Activated CD8-positive, alpha-beta T cell treated with anti-CD3 and anti-CD28 coated beads, Interleukin-2, amount 10 ng/mL, durations not matched to agents 7 days and 5 days (primary cell): ENCODE measurements at regions not wholly inside any gene's neighbourhood (a gene's known extent, or its start where the extent isn't known, plus 50 kb on each side); places are given as distances from the start of the nearest gene placed in this dataset.
"Not testable (repeated sequence)": the region's sequence is repeated elsewhere in the genome, so short reads cannot be mapped to it uniquely, and the experiment has no call there.

Source experiments
- ATAC-seq: fragments of 150-1000 bp; cut with Tn5 transposase; one replicate; pipeline ENCODE4 v1.10.0; 2021; ENCODE audit warnings: moderate library complexity
- CTCF ChIA-PET: fragments of 350-600 bp; sonication (Branson Sonifier 250); formaldehyde crosslinking; loops from one replicate; lab custom pipeline; 2021; ENCODE audit warnings: antibody characterized with exemption; lab: Charles Lee
- POLR2A ChIA-PET: fragments of 350-600 bp; sonication (Branson Sonifier 250); formaldehyde crosslinking; loops from one replicate; lab custom pipeline; 2021; ENCODE audit warnings: antibody characterized with exemption; lab: Charles Lee
- DNase-seq: peaks from one replicate; pipeline ENCODE4 v3.0.0-alpha.2; 2020
- H3K27ac Mint-ChIP-seq: one replicate; pipeline ENCODE4 v1.8.0; 2021; ENCODE audit warnings: mild to moderate bottlenecking, mixed read lengths
- H3K27me3 Mint-ChIP-seq: one replicate; pipeline ENCODE4 v1.8.0; 2021; ENCODE audit warnings: low read depth, mixed read lengths
- H3K36me3 Mint-ChIP-seq: one replicate; pipeline ENCODE4 v1.8.0; 2021; ENCODE audit warnings: low read depth, mixed read lengths
- H3K4me1 Mint-ChIP-seq: one replicate; pipeline ENCODE4 v1.8.0; 2021; ENCODE audit warnings: low read depth, mixed read lengths
- H3K4me3 Mint-ChIP-seq: one replicate; pipeline ENCODE4 v1.8.0; 2021; ENCODE audit warnings: mild to moderate bottlenecking, mixed read lengths
- H3K9me3 Mint-ChIP-seq: one replicate; pipeline ENCODE4 v1.8.0; 2022; ENCODE audit warnings: mixed read lengths; ENCODE audit not compliant: insufficient read depth

DNA sequence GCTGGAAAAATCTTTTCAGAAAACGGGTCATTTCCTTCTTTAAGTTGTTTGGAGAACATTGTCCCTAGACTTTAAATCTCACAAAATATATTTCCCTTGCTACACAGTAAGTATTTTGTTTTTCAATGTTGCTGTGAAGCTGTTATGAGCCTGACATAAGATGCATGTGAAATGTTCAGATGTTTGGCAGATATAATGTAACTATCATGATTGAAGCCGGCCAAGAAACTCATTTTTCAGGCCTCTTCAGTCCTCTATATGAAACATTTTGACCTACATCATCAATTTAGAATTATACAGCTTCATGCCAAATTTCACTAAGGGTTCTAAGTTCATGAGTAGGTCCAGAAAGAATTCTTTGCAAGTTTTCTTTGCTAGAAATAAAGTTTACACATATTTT is 133.8 kb downstream of the JRKL start:
- Mint-ChIP-seq H3K4me1 (no peaks in the 10 kb centered on the region), H3K27ac (no peak overlapping the region), H3K9me3 (no peaks in the 10 kb centered on the region), H3K4me3 (no peak overlapping the region), H3K27me3 (no peaks in the 10 kb centered on the region), H3K36me3 (no peaks in the 10 kb centered on the region)
- ChIA-PET POLR2A (no interaction called here), CTCF (interaction anchor here (0.9 kb wide), 1 partner anchor 59 kb away, joined by 3 read pairs; no protein-coding TSS in a partner anchor)
- DNase-seq = no peak
- ATAC-seq = no peak

DNA sequence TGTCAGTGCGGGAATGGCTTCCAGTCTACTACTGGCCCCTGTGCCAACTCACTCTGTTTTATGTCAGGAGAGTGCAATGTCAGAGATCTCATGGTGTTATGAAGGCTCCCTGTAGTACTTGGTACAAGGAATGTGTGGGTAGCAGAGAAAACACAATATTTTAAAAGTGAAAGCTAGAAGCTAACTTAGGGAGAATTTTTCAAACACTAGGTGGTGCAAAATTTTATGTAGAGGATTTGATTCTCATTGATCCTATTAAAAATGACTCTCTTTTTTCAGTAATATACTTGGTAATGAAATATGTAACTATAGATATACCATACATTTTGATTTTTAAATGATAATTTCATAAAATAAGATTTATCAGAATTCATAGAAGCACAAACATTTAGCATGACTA is 134.7 kb downstream of the JRKL start:
- no peak for DNase-seq
- H3K36me3 Mint-ChIP-seq = no peaks in the 10 kb centered on the region
- CTCF ChIA-PET = interaction anchor here (0.9 kb wide), 1 partner anchor 60 kb away, joined by 3 read pairs; no protein-coding TSS in a partner anchor
- no peak for ATAC-seq
- no peak overlapping the region for H3K4me3 Mint-ChIP-seq
- POLR2A ChIA-PET = no interaction called here
- H3K9me3 Mint-ChIP-seq = no peaks in the 10 kb centered on the region
- no peaks in the 10 kb centered on the region for H3K27me3 Mint-ChIP-seq
- H3K27ac Mint-ChIP-seq = no peak overlapping the region
- no peaks in the 10 kb centered on the region for H3K4me1 Mint-ChIP-seq

DNA sequence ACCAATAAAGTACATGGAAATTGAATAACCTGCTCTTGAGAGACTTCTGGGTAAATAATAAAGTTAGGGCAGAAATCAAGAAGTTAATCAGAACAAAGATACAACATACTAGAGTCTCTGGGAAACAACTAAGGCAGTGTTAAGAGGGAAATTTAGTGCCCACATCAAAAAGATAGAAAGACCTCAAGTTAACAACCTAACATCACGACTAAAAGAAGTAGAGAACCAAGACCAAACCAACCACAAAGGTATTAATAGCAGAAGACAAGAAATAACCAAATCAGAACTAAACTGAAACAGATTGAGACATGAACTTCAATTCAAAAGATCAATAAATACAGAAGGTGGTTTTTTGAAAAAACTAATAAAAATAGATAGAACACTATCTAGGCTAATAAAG is 140.7 kb downstream of the JRKL start:
- POLR2A ChIA-PET = no interaction called here
- Mint-ChIP-seq H3K27me3 (no peaks in the 10 kb centered on the region), H3K4me1 (no peaks in the 10 kb centered on the region), H3K9me3 (no peaks in the 10 kb centered on the region), H3K4me3 (no peak overlapping the region), H3K27ac (no peak overlapping the region), H3K36me3 (no peaks in the 10 kb centered on the region)
- CTCF ChIA-PET = no interaction called here
- ATAC-seq (no peak), DNase-seq (no peak)

DNA sequence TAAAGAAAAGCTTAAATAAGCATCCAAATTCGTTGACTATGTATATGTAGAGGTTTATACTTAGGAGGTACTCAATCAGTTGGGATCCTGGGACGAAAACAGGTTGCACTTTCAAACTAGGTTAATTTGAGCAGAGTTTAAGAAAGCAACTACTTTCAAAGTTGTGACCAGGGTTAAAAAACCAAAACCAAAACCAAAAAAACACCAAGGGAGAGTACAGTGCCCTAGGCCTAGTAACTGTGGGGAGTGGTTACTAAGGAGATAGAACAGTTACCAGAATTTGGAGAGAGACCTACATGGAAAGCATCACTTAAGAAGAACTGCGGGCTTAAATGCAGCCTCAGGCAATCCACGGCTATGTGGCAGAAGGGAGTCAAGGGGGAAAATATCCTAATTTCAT is 148.3 kb downstream of the JRKL start:
- H3K27me3 Mint-ChIP-seq = no peaks in the 10 kb centered on the region
- no peak for DNase-seq
- no peaks in the 10 kb centered on the region for H3K4me1 Mint-ChIP-seq
- no peak for ATAC-seq
- POLR2A ChIA-PET = no interaction called here
- CTCF ChIA-PET = no interaction called here
- H3K4me3 Mint-ChIP-seq = no peak overlapping the region
- H3K27ac Mint-ChIP-seq = no peak overlapping the region
- no peaks in the 10 kb centered on the region for H3K36me3 Mint-ChIP-seq
- no peaks in the 10 kb centered on the region for H3K9me3 Mint-ChIP-seq

DNA sequence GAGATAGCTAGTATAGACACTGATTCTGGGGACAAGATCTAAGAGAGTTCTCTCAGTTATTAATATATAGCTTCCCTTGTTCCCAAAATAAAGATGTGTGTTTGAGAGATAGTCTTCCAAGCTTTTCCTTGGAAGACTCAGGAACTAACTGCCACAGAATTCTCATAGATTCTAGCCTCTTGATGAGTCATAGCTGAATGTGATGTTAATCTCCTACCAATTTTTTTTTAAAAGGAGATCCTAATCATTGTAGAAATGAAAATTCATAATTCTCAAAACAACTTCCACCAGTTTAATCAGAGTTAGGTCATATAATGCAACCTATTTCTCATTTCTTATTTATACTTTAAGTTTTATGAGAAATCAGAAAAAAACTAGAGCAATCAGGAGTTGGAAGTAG is 148.8 kb downstream of the JRKL start:
- Mint-ChIP-seq H3K4me3 (no peak overlapping the region), H3K27me3 (no peaks in the 10 kb centered on the region), H3K36me3 (no peaks in the 10 kb centered on the region), H3K4me1 (no peaks in the 10 kb centered on the region), H3K27ac (no peak overlapping the region), H3K9me3 (no peaks in the 10 kb centered on the region)
- DNase-seq = no peak
- POLR2A ChIA-PET = no interaction called here
- CTCF ChIA-PET = no interaction called here
- ATAC-seq = no peak

DNA sequence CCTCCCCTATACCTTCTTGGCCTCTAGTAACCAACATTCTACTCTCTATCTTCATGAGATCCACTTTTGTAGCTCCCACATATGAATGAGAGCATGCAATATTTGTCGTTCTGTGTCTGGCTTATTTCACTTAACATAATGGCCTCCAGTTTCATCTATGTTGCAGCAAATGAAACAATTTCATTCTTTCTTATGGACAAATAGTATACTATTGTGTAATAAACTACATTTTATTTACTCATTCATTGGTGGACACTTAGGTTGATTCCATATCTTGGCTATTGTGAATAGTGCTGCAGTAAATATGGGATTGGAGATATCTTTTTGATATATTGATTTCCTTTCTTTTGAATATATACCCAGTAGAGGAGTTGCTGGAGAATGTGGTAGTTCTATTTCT is 151.1 kb downstream of the JRKL start:
- H3K36me3 Mint-ChIP-seq = no peaks in the 10 kb centered on the region
- no peaks in the 10 kb centered on the region for H3K9me3 Mint-ChIP-seq
- ATAC-seq = no peak
- CTCF ChIA-PET = no interaction called here
- POLR2A ChIA-PET = no interaction called here
- no peak overlapping the region for H3K4me3 Mint-ChIP-seq
- DNase-seq = no peak
- no peaks in the 10 kb centered on the region for H3K4me1 Mint-ChIP-seq
- H3K27ac Mint-ChIP-seq = no peak overlapping the region
- H3K27me3 Mint-ChIP-seq = no peaks in the 10 kb centered on the region

DNA sequence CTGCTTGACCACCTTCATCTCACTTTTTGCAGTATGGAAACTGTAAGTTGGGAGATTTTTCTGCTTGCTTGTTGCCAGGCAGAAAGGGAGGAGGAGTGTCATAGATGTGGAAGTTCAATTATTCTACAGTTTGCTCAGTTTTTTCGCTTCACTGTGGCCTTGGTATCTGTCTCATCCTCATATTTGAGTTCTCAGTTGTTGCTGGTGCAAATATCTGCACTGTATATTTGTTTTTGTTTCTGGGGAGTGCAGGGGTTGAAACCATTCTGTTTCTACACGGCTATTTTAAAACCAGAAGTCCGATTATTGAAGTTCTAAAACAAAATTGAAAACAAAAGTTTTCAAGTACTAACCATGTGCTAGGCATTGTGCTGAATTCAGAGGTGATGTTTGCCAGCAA is 153.4 kb downstream of the JRKL start:
- no peak overlapping the region for H3K27ac Mint-ChIP-seq
- CTCF ChIA-PET = no interaction called here
- DNase-seq (no peak), ATAC-seq (no peak)
- no peaks in the 10 kb centered on the region for H3K9me3 Mint-ChIP-seq
- no peaks in the 10 kb centered on the region for H3K36me3 Mint-ChIP-seq
- no peaks in the 10 kb centered on the region for H3K27me3 Mint-ChIP-seq
- POLR2A ChIA-PET = no interaction called here
- no peak overlapping the region for H3K4me3 Mint-ChIP-seq
- no peaks in the 10 kb centered on the region for H3K4me1 Mint-ChIP-seq

DNA sequence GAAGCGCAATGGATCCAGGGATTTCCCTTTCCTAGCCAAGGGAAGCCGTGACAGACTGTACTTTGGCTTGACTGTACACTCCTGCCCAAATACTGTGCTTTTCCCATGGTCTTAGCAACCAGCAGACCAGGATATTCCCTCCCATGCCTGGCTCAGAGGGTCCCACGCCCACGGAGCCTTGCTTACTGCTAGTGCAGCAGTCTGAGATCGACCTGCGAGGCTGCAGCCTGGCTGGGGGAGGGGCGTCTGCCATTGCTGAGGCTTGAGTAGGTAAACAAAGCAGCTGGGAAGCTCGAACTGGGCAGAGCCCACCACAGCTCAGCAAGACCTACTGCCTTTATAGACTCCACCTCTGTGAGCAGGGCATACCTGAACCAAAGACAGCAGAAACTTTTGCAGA is 155.4 kb downstream of the JRKL start:
- H3K4me1 Mint-ChIP-seq, H3K36me3 Mint-ChIP-seq, DNase-seq, ATAC-seq, H3K9me3 Mint-ChIP-seq, POLR2A ChIA-PET, H3K4me3 Mint-ChIP-seq, CTCF ChIA-PET, H3K27ac Mint-ChIP-seq, H3K27me3 Mint-ChIP-seq: not testable (repeated sequence)

DNA sequence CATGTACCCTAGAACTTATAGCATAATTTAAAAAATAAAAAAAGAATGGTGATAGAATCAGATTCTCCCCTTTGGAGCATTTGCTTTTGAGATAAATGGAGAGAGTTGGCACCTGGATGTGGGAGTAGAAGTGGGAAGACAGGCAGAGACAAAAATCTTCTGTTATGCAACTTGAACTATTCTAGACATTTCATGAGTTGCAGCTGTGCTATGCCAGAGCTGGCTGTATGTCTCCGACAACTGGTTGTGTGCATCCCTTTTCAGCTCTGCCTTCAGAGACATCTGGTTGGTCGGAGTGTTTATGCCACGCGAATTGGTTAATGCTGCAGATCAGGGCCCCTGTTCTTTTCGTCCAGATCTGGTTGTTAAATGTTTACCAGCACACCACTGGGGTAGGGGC is 161.3 kb downstream of the JRKL start:
- ATAC-seq (no peak), DNase-seq (no peak)
- Mint-ChIP-seq H3K27me3 (no peaks in the 10 kb centered on the region), H3K4me3 (no peak overlapping the region), H3K9me3 (no peaks in the 10 kb centered on the region), H3K4me1 (no peaks in the 10 kb centered on the region), H3K27ac (no peak overlapping the region), H3K36me3 (no peaks in the 10 kb centered on the region)
- ChIA-PET CTCF (no interaction called here), POLR2A (no interaction called here)

DNA sequence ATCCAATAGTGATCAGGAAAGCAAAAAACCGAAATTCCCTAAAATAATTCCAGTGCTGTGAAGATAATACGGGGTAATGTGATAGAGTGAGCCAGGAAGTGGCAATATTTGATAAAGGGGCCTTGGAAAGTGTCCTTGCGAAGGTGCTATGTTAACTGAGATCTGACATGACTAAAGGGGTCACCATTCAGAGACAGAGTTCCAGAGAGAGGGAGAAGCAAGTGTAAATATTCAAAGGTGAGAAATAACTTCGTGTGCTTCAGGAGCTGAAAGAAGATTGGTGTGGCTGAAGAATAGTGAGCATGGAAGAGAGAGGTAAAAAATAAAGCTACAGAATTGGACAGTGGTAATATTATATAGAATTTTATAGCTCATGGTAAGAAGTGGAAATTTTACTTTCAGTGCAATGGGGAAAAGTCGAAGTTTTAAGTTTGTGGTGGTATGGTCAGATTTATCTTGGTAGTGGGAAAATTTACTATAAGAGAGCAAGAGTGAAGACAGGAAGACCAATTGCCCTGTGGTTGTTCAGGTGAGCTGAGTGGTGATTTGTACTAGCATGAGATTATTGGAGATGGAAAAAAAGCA is 164.5 kb downstream of the JRKL start:
- no peaks in the 10 kb centered on the region for H3K9me3 Mint-ChIP-seq
- CTCF ChIA-PET = interaction anchor here (1.1 to 1.9 kb wide), 2 partner anchors 13 to 90 kb away, joined by 5 to 14 read pairs; no protein-coding TSS in a partner anchor
- no peak overlapping the region for H3K27ac Mint-ChIP-seq
- H3K27me3 Mint-ChIP-seq = no peaks in the 10 kb centered on the region
- ATAC-seq = no peak
- H3K36me3 Mint-ChIP-seq = no peaks in the 10 kb centered on the region
- POLR2A ChIA-PET = no interaction called here
- no peak overlapping the region for H3K4me3 Mint-ChIP-seq
- DNase-seq = no peak
- H3K4me1 Mint-ChIP-seq = no peaks in the 10 kb centered on the region

DNA sequence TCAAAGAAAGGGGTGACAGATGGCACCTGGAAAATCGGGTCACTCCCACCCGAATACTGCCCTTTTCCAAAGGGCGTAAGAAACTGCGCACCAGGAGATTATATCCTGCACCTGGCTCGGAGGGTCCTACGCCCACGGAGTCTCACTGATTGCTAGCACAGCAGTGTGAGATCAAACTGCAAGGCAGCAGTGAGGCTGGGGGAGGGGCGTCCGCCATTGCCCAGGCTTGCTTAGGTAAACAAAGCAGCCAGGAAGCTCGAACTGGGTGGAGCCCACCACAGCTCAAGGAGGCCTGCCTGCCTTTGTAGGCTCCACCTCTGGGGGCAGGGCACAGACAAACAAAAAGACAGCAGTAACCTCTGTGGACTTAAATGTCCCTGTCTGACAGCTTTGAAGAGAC is 166.0 kb downstream of the JRKL start:
- H3K9me3 Mint-ChIP-seq, H3K27ac Mint-ChIP-seq, H3K4me1 Mint-ChIP-seq, H3K4me3 Mint-ChIP-seq, POLR2A ChIA-PET, CTCF ChIA-PET, H3K27me3 Mint-ChIP-seq, H3K36me3 Mint-ChIP-seq, ATAC-seq: not testable (repeated sequence)
- peak; percentile 30 for DNase-seq

DNA sequence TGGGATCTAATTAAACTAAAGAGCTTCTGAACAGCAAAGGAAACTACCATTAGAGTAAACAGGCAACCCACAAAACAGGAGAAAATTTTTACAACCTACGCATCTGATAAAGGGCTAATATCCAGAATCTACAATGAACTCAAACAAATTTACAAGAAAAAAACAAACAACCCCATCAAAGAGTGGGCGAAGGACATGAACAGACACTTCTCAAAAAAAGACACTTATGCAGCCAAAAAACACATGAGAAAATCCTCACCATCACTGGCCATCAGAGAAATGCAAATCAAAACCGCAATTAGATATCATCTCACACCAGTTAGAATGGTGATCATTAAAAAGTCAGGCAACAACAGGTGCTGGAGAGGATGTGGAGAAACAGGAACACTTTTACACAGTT is 170.9 kb downstream of the JRKL start:
- H3K27ac Mint-ChIP-seq, H3K27me3 Mint-ChIP-seq, H3K9me3 Mint-ChIP-seq, DNase-seq, H3K4me1 Mint-ChIP-seq, ATAC-seq, CTCF ChIA-PET, H3K36me3 Mint-ChIP-seq, POLR2A ChIA-PET, H3K4me3 Mint-ChIP-seq: not testable (repeated sequence)

DNA sequence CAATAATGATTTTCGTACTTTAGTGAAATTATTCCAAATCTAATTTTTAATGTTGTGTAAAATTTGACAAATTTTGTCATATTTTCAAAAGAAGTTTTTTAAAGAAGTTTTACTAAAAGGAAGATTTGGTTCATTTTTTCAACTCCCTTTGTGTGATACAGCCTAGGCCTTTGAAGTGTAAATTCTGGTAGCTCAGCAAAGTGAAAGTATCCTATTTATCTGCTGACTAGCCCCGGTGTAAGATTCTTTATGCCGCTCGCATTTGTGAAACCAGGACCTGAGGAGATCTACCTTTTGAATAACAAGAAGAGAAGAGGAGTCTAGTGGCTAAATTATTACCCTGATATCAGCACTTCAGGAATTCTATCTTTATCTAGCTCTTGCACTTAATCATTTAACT is 177.4 kb downstream of the JRKL start:
- ChIA-PET POLR2A (no interaction called here), CTCF (interaction anchor here (1.2 to 1.6 kb wide), 2 partner anchors 13 to 102 kb away, joined by 4 to 5 read pairs; no protein-coding TSS in a partner anchor)
- H3K9me3 Mint-ChIP-seq = no peaks in the 10 kb centered on the region
- H3K27ac Mint-ChIP-seq = no peak overlapping the region
- no peak overlapping the region for H3K4me3 Mint-ChIP-seq
- no peaks in the 10 kb centered on the region for H3K36me3 Mint-ChIP-seq
- H3K4me1 Mint-ChIP-seq = no peaks in the 10 kb centered on the region
- ATAC-seq (peak; percentile 75), DNase-seq (peak; percentile 34)
- H3K27me3 Mint-ChIP-seq = no peaks in the 10 kb centered on the region
